ENCODE measurements at regions not wholly inside any gene's neighbourhood (a gene's known extent, or its start where the extent isn't known, plus 50 kb on each side); places are given as distances from the start of the nearest gene placed in this dataset.
"Not testable (repeated sequence)": the region's sequence is repeated elsewhere in the genome, so short reads cannot be mapped to it uniquely, and the experiment has no call there.

DNA sequence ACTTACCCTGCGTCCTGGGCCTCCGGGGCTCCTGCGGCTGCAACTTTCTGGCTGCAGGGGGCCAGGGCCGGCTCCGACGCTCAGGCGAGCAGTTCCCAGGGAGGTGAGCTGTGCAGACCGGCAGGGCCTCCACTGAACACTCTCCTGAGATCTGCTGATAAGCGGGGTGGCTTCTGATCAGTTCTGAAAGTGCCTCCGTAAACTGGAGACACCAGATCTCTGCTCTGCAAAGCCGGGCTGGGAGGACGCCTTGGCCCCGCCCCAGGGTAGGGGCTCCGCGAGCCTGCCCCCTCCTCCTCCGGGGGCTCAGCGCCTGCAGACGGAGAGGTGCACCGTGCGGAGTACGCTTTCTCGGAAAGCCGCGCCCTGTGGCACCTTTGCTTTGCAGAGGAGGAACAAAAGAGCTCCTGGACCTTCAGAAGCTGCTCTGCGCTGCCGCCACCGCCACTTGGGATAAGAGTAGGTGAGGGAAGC, 141.3 kb upstream of the VKORC1L1 start:
- no peak for DNase-seq (ENCODE audit: low read depth in 2 of 2)

DNA sequence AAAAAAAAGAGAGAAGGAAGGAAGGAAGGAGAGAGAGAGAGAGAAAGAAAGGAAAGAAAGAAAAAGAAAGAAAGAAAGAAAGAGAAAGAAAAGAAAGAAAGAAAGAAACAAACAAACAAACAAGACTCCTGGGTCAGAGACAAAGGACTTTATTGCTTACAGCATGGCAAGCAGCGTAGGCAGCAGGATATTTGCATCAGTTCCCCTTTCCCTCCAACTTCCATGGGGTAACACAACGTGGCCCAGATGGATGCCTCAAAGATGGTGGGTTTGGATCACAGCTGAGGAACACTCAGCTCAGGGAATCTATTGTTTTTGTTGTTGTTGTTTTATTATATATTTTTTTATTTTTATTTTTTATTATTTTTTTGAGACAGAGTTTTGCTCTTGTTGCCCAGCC, 128.5 kb upstream of the VKORC1L1 start:
- DNase-seq (ENCODE audit: low read depth in 2 of 2): no peak

DNA sequence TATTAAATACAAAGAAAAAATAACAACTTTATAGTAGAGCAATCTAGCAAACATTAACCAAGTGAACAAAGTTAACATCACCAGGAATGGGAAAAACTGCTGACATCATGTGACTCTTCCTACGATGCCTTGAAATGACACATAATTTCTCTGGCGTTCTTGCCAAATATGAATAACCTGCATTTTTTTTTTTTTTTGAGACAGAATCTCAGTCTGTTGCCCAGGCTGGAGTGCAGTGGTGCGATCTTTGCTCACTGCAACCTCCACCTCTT, 126.5 kb upstream of the VKORC1L1 start:
- no peak for DNase-seq (ENCODE audit: low read depth in 2 of 2)

DNA sequence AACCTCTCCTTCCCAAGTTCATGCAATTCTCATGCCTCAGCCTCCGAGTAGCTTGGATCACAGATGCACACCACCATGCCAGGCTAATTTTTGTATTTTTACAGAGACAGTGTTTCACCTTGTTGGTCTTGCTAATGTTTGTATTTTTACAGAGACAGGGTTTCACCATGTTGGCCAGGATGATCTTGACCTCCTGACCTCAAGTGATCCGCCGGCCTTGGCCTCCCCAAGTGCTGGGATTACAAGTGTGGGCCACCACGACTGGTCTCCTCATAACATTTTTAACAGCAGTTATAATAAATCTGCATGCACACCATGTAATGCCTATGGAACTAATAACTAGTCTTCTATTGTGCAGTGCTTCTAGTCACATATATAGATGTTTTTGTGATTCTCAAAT, 123.8 kb upstream of the VKORC1L1 start:
- no peak for DNase-seq (ENCODE audit: low read depth in 2 of 2)

DNA sequence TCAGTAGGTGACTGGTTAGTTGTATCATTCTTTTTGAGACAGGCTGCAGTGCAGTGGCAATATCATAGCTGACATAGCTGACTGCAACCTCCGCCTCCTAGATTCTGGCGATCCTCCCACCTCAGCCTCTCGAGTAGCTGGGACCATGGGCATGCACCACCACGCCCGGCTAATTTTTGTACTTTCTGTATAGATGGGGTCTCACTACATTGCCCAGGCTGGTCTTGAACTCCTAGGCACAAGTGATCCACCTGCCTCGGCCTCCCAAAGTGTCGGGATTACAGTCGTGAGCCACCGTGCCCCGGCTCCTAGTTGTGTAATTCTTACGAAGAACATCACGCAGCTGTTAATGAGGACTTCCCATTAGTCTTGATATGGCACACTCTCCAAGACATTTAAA, 123.4 kb upstream of the VKORC1L1 start:
- no peak for DNase-seq (ENCODE audit: low read depth in 2 of 2)

DNA sequence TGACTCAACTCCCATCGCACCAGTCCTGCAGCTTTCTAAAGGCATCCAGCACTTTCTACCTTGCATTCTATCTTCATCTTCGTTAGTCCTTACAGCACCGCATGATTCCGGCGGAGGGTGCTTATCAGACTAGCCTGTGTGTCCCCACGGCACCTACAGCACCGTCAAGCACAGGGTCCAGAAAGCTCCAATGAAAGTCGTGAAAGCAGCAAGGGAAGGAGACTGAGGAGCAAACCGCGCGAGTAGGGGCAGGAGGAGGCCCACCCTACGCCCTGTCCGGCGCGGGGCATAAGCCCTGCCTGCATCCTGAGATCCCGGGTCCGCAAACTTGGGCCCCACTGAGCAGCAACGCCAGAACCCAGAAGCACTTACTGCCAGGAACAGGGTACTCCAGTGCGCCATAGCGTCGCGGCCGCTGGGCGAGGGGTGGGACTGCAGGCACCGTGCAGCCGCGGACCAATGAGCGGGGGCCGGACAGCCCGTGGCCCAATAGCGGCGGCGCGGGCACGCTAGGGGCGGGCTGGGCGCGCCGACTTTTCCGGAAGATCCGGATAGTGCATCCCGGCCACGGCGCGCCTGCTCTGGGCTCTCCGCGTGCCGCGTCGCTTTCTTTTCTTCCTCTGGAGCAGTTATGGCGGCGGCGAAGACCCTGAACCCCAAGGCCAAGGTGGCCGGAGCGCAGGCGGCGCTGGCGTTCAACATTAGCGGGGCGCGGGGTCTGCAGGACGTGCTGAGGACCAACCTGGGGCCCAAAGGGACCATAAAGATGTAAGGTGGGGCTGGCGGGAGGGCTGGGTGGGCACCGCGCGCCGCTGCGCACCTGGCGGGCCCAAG, 122.1 kb upstream of the VKORC1L1 start:
- DNase-seq (ENCODE audit: low read depth in 2 of 2): peak; percentile 60 to 83

DNA sequence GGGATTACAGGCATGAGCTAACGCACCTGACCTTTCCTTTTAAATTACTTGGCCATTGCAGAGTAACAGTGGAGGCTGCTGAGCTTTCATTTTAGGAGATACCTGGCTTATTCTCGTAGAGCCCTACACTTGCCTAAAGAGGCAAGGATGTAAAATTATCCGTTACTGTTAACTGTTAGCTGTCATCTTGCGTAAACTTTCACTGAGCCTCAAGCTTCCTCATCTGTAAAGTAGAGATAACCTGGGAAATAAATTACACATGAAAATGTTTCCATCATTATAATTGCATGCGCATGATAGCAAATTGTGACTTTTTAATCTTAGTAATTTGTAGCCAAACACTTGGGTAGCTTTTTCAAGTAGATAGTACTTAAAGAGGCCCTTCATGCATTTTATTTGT, 118.8 kb upstream of the VKORC1L1 start:
- DNase-seq (ENCODE audit: low read depth in 2 of 2): not testable (repeated sequence)

DNA sequence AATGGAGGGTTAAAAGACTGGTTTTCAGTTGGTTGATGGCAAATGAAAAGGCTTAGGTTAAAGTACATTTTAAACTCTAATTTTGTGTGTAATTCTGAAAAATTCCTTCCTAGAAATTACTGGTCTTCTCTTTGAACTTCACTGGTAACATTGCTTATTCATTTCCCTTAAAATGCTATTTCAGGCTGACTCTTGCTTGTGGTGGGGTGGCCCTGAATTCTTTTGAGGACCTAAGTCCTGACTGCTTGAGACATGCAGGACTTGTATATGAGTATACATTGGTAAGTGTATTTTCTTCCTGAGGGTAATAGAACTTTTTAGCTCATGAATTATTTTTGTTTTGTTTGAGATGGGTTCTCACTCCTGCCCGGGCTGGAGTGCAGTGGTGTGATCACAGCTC, 113.9 kb upstream of the VKORC1L1 start:
- not testable (repeated sequence) for DNase-seq (ENCODE audit: low read depth in 2 of 2)

DNA sequence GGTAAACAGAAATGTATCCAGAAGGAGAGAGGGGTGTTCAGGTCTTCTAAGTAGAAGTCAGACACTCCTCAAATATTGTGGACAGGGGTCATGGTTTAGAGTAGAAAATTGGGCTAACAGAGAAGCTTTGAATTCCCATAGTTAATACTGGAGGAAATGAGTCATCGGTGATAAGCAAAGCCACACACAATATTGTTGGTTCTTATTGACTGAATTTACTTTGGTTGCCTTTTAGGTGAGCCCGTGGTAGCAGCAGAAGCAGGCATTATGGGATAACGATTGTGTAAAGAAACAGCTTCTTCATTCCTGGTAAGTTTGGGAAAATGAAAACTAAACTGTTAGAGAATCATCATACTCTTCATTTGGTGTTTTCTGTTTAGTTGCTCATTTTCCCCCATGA, 110.2 kb upstream of the VKORC1L1 start:
- not testable (repeated sequence) for DNase-seq (ENCODE audit: low read depth in 2 of 2)

DNA sequence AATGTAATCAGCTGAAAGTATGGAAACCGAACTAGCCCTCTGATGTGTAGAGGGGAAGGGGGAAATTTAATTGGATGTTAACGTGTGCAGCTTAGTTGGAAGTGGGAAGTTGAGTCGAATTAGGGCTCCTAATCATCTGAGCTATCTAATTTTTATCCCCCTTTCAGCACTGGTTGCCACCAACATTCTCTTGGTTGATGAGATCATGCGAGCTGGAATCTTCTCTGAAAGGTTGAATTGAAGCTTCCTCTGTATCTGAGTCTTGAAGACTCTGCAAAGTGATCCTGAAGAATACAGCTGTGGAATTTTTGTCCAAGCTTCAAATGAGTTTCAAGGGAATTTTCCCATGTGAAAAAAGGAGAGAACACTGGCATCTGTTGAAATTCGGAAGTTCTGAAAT, 109.8 kb upstream of the VKORC1L1 start:
- not testable (repeated sequence) for DNase-seq (ENCODE audit: low read depth in 2 of 2)

DNA sequence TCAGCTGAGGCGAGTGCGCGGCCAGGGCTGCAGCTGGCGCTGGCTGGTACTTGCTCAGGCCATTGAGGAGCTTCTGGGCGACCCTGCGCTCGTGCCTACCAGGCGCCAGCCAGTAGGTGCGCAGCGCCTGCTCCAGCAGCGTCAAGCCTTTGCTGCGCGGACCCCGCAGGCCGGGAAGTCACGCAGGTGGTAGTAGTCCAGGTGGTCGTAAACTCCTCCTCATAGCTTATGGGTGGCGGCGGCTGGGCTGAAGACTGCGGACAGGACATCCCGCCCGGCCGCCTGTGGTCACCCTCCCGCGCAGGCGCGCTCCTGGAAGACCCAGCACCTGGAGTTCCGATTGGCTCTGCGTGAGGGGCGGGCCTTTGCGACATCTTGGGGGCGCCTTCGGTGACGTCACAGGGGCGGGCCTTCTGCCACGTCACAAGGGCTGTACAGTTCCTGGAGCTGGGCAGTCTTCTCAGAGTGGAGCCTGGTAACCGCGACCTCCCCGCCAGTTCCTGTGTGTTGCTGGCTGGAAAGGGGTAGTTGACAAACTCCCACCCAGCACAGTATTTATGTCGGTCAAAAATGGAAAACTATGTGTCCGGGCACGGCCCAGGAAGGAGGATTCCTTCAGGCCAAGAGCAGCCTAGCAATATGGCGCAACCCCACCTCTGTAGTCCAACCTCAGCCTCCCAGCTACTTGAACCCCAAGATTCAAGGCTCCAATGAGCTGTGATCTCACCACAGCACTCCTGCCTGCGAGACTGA, 102.2 kb upstream of the VKORC1L1 start:
- peak; percentile 90 to 91 for DNase-seq (ENCODE audit: low read depth in 2 of 2)

DNA sequence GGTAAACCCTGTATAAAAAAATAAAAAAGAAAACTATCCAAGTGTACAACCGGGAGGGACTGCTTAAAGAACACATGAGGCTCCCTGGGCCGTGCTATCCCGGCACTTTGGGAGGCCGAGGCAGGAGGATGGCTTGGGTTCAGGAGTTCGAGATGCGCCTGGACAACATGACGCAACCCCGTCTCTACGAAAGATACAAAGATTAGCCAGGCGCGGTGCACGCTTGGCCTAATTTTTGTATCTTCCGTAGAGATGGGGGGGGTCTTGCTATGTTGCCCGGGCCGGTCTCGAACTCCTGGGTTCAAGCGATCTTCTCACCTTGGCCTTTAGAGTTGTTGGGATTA, 101.7 kb upstream of the VKORC1L1 start:
- not testable (repeated sequence) for DNase-seq (ENCODE audit: low read depth in 2 of 2)

DNA sequence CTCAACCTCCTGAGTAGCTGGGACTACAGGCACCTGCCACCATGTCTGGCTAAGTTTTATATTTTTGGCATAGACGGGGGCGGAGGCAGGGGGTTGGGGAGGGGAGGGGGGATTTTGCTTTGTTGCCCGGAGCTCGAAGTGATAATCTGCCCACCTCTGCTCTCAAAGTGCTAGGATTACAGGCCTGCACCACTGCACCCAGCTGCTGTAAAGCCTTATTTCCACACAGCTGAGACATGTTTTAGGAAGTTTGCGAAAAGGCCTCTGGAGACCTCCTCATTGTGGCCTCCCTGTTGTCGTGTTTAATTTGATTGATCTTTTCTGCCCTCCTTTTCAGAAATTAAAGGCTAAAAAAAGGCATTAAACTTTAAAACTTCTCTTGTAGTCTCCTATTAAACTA, 96.2 kb upstream of the VKORC1L1 start:
- not testable (repeated sequence) for DNase-seq (ENCODE audit: low read depth in 2 of 2)

DNA sequence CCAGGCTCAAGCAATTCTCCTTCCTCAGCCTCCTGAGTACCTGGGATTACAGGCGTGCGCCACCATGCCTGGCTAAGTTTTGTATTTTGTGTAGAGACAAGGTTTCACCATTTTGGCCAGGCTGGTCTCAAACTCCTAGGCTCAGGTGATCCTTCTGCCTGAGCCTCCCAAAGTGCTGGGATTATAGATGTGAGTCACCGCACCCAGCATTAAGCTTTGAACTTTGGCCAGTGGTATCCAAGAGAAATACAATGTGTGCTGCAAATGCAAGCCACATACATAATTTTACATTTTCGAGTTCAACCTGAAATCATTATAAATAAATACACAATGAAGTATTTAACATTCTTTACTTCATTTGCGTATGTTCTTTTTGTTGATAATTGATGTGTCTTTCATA, 82.9 kb upstream of the VKORC1L1 start:
- not testable (repeated sequence) for DNase-seq (ENCODE audit: low read depth in 2 of 2)

DNA sequence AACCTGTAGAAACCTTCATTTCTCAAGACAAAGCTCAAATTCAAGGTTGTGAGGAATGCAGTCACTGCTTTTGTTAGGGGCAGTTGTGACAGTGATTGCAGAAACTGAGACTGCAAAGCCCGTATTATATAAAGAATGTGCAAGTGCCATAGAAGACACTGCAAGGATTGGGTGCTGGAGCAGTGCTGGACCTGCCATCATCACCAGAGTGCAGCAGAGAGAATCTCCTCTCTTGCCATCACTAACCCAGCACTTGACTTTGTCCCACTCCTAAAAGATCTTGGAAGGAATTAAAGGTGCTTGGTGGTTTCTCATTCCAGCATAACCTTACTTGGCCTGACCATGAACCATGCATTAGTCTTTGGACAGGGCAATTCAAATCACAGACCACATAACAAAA, 81.1 kb upstream of the VKORC1L1 start:
- DNase-seq (ENCODE audit: low read depth in 2 of 2): not testable (repeated sequence)

DNA sequence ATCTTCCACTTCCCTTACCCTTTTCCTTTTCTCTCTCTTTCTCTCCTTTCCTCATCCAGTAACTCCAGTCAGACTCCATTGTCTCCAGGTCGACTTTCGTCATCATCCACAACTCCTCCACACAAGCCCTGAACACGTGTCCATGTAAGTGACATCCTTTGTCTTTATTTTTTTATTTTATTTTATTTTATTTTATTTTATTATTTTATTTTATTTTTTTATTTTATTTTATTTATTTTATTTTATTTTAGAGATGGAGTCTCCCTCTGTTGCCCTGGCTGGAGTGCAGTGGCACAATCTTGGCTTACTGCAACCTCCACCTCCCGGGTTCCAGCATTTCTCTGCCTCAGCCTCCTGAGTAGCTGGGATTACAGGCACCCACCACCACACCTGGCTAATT, 80.1 kb upstream of the VKORC1L1 start:
- not testable (repeated sequence) for DNase-seq (ENCODE audit: low read depth in 2 of 2)

DNA sequence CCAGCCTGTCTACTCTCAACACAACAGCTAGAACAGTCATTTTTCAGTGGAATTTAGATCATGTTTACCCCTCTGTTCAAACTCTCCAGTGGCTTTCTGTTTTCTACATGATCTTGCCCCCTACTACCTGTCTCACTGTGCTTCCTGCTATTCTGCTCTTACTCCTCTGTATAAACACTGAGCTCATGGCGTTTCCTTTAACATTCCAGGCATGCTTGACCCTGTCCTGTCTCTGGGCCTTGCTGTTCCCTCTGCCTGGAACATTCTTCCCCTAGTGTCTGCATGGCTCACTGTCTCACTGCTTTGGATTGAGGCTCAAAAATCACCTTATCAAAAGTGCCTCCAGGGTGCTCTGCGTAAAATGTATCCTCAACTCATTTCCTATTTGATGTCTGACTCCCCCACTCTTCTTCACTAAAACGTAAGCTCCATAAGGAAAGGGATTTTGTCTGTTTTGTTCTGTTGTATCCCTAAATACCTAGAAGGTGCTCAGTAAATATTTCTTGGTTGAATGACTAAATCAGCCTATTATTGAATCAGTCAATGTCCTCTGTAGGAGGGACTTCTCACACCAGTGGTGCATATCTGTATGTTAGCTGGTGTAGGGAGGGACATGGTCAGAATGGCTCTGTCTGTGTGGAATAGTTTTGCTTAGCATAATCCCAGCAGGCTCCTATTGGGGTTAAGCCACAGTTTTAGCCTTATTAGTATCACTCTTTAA, 78.0 kb upstream of the VKORC1L1 start:
- DNase-seq (ENCODE audit: low read depth in 2 of 2): not testable (repeated sequence)

DNA sequence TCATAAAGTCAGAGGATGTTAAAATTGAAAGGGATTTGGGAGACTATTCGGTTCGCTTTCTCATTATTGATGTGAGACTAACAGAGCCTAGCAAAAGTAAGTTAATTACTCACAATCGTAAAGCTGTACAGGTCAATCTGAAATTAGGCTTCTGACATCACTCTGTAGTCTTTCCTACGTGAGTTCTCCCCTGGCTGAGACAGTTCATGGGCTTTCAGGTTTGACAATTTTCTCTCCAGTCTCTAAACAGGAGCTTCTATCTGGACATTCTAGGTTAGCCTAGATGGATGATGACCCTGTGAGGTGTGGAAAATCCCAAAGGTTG, 77.5 kb upstream of the VKORC1L1 start:
- DNase-seq (ENCODE audit: low read depth in 2 of 2): not testable (repeated sequence)

DNA sequence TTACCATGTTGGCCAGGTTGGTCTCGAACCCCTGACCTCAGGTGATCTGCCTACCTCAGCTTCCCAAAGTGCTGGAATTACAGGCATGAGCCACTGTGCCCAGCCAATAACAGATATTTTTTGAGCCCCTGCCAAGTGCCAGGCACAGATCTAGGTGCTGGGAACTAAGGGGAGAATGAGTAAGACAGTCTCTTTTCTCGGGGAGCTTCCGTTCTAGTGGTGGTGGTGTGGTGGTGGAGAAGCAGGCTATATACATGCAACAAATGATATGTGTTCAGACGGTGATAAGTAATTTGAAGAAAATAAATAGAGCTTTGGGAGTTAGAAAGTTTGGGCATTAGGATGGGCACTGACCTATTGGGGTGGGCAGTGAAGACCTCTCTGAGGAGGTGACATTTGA, 76.7 kb upstream of the VKORC1L1 start:
- DNase-seq (ENCODE audit: low read depth in 2 of 2): no peak

DNA sequence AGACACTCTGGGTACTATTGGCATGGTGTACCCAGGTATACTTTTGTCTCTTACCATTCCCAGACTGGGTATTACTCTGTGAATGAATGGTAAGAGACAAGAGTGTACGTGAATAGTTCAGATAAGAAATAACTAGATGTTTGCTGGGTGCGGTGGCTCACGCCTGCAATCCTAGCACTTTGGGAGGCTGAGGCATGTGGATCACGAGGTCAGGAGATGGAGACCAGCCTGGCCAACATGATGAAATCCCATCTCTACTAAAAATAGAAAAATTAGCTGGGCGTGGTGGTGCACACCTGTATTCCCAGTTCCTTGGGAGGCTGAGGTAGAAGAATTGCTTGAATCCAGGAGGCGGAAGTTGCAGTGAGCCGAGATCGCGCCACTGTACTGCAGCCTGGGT, 75.8 kb upstream of the VKORC1L1 start:
- DNase-seq (ENCODE audit: low read depth in 2 of 2): not testable (repeated sequence)

DNA sequence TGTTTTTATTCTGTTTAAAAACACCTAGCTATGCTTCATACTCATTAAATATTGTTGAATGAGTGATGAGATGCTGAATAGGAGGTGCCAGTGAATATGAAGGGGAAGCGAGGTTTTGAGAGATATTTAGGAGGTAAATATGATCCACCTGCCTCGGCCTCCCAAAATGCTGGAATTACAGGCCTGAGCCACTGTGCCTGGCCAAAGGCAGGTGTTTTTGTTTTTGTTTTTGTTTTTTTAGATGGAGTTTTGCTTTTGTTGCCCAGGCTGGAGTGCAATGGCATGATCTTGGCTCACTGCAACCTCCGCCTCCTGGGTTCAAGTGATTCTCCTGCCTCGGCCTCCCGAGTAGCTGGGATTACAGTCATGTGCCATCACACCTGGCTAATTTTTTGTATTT, 75.3 kb upstream of the VKORC1L1 start:
- not testable (repeated sequence) for DNase-seq (ENCODE audit: low read depth in 2 of 2)

DNA sequence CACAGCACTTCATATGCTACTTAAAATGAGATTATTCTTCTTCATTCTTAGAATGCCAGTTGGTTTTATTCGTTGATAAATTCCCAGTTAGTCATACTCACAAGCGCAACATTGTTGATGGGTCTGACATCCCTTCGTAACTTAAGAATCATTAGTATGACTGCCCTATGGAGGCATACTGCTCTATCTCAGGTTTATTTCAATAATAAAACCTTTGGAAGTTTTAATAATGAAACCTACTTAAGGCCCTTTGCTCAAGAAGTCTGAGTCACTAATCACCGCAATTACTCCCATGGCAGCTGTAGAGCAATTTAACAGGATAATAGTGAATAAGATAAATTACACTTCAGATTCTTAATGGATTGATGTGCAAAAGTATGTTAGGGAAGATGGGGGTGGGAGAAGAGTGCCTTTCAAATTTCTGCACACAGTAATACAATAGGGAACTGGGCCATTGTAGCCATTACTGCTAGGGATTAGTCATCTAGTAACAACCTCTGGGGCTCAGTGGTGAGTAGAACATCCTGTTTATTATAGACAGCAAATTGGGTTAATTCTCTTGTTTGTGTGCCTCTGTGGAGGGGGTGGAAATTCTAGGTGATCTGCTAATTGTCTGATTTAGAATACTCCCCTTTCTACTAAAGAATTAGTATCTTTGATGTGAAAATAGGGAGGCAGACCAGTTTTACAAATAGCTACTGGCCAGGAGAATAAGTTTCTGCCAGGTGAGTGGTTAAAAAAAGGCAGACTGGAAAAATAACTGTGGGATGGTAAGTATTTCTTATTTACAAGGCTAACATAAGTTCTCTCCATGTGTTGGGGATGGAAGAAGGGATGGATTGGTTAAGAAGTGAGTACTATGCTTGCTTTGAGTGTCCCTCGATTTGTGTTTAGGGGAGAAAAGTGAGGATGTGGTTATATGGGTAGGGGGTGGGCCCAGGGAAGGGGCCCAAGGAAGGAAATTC, 74.5 kb upstream of the VKORC1L1 start:
- no peak for DNase-seq (ENCODE audit: low read depth in 2 of 2)

All from stimulated activated CD8-positive, alpha-beta memory T cell treated with anti-CD3 and anti-CD28 coated beads, Interleukin-7, amount 100 ng/mL, for 4 hours (primary cell).